ENCODE measurements at regions not wholly inside any gene's neighbourhood (a gene's known extent, or its start where the extent isn't known, plus 50 kb on each side); places are given as distances from the start of the nearest gene placed in this dataset.

GRCh38 chr5:165175041-165175440 is 1669.6 kb downstream of the MAT2B start:
- TF ChIP-seq POLR2AphosphoS5 (IDR thresholded peaks at IDR 0.05; ENCODE audit: borderline replicate concordance, low read depth, low read length) (no peak), EZH2 (IDR thresholded peaks at IDR 0.05) (no peak), FOXP2 (optimal IDR thresholded peaks at IDR 0.05; ENCODE audit: control extremely low read depth, extremely low read length, insufficient read depth) (no peak)
